H9 (cell line): ENCODE measurements at regions not wholly inside any gene's neighbourhood (a gene's known extent, or its start where the extent isn't known, plus 50 kb on each side); places are given as distances from the start of the nearest gene placed in this dataset.

ENCODE experiments used
- DNase-seq: peaks from one replicate; pipeline ENCODE4 v3.0.0-alpha.2; 2017
- H2AFZ ChIP-seq: one replicate; pipeline ENCODE4 v1.6.1; 2013; ENCODE audit warnings: mild to moderate bottlenecking, low read length, control low read depth, moderate library complexity
- H2AK5ac ChIP-seq: 2 replicates; pipeline ENCODE4 v1.6.1; 2013; ENCODE audit warnings: low read length, control low read depth, mixed read lengths; ENCODE audit not compliant: insufficient read length
- H2BK120ac ChIP-seq: one replicate; pipeline ENCODE4 v1.6.1; 2013; ENCODE audit warnings: low read depth, mild to moderate bottlenecking, low read length, control low read depth, inconsistent platforms; ENCODE audit not compliant: poor library complexity, severe bottlenecking
- H2BK12ac ChIP-seq: 2 replicates; pipeline ENCODE4 v1.6.1; 2013; ENCODE audit warnings: low read length, control low read depth, mixed read lengths, low read depth; ENCODE audit not compliant: insufficient read length
- H2BK15ac ChIP-seq: 2 replicates; pipeline ENCODE4 v1.6.1; 2013; ENCODE audit warnings: low read depth, low read length, control low read depth
- H2BK20ac ChIP-seq: one replicate; pipeline ENCODE4 v1.6.1; 2013; ENCODE audit warnings: low read depth, mild to moderate bottlenecking, low read length, control low read depth, inconsistent platforms; ENCODE audit not compliant: poor library complexity, severe bottlenecking
- H2BK5ac ChIP-seq: 2 replicates; pipeline ENCODE4 v1.6.1; 2013; ENCODE audit warnings: low read length, control low read depth, mixed read lengths; ENCODE audit not compliant: insufficient read length
- H3K14ac ChIP-seq: 2 replicates; pipeline ENCODE4 v1.6.1; 2013; ENCODE audit warnings: low read length, control low read depth; ENCODE audit not compliant: insufficient read depth
- H3K18ac ChIP-seq: 2 replicates; pipeline ENCODE4 v1.6.1; 2013; ENCODE audit warnings: low read depth, mild to moderate bottlenecking, mixed read lengths, low read length, control low read depth; ENCODE audit not compliant: insufficient read length
- H3K23ac ChIP-seq: 2 replicates; pipeline ENCODE4 v1.6.1; 2013; ENCODE audit warnings: low read length, control low read depth, mixed read lengths, low read depth; ENCODE audit not compliant: insufficient read length
- H3K23me2 ChIP-seq: 2 replicates; pipeline ENCODE4 v1.6.1; 2013; ENCODE audit warnings: low read depth, mild to moderate bottlenecking, mixed read lengths, low read length, control low read depth; ENCODE audit not compliant: insufficient read length, poor library complexity, severe bottlenecking
- H3K27ac ChIP-seq: 2 replicates; pipeline ENCODE4 v1.5.1; 2013; ENCODE audit warnings: low read length, control low read depth, mixed read lengths, low read depth; ENCODE audit not compliant: insufficient read length
- H3K27me3 ChIP-seq: 2 replicates; pipeline ENCODE4 v1.6.1; 2013; ENCODE audit warnings: low read length, control low read depth, inconsistent platforms; ENCODE audit not compliant: insufficient read depth
- H3K4ac ChIP-seq: 2 replicates; pipeline ENCODE4 v1.6.1; 2013; ENCODE audit warnings: low read depth, mild to moderate bottlenecking, control low read depth, inconsistent platforms, low read length, moderate library complexity
- H3K4me1 ChIP-seq: 2 replicates; pipeline ENCODE4 v1.6.1; 2013; ENCODE audit warnings: low read length, control low read depth, inconsistent platforms; ENCODE audit not compliant: insufficient read depth
- H3K4me2 ChIP-seq: 2 replicates; pipeline ENCODE4 v1.6.1; 2013; ENCODE audit warnings: low read length, control low read depth, mixed read lengths; ENCODE audit not compliant: insufficient read length, insufficient read depth
- H3K56ac ChIP-seq: 2 replicates; pipeline ENCODE4 v1.6.1; 2013; ENCODE audit warnings: low read depth, mild to moderate bottlenecking, mixed read lengths, low read length, control low read depth; ENCODE audit not compliant: insufficient read length
- H3K79me1 ChIP-seq: 2 replicates; pipeline ENCODE4 v1.6.1; 2013; ENCODE audit warnings: low read depth, mild to moderate bottlenecking, moderate library complexity, low read length, control low read depth, inconsistent platforms; ENCODE audit not compliant: insufficient read depth, poor library complexity, severe bottlenecking
- H3K79me2 ChIP-seq: 2 replicates; pipeline ENCODE4 v1.6.1; 2013; ENCODE audit warnings: low read length, control low read depth, inconsistent platforms; ENCODE audit not compliant: insufficient read depth
- H3K9ac ChIP-seq: 2 replicates; pipeline ENCODE4 v1.6.1; 2013; ENCODE audit warnings: low read length, control low read depth, mixed read lengths; ENCODE audit not compliant: insufficient read length; ENCODE audit errors: extremely low read depth
- H3K9me3 ChIP-seq: one replicate; pipeline ENCODE4 v1.6.1; 2013; ENCODE audit warnings: low read depth, low read length, inconsistent platforms; ENCODE audit not compliant: control insufficient read depth
- H3T11ph ChIP-seq: one replicate; pipeline ENCODE4 v1.6.1; 2013; ENCODE audit warnings: mild to moderate bottlenecking, low read length, control low read depth, inconsistent platforms
- H4K20me1 ChIP-seq: one replicate; pipeline ENCODE4 v1.6.1; 2013; ENCODE audit not compliant: control insufficient read depth, insufficient read length, insufficient read depth
- H4K5ac ChIP-seq: 2 replicates; pipeline ENCODE4 v1.6.1; 2013; ENCODE audit warnings: low read depth, mild to moderate bottlenecking, mixed read lengths, low read length, control low read depth; ENCODE audit not compliant: insufficient read length
- H4K8ac ChIP-seq: replicated peaks from 2 replicates; pipeline ENCODE4 v1.6.1; 2013; ENCODE audit warnings: low read length, control low read depth, mixed read lengths, low read depth; ENCODE audit not compliant: insufficient read length
- H4K91ac ChIP-seq: 2 replicates; pipeline ENCODE4 v1.6.1; 2013; ENCODE audit warnings: low read depth, mild to moderate bottlenecking, moderate library complexity, mixed read lengths, low read length, control low read depth; ENCODE audit not compliant: insufficient read length
- H3K27ac Mint-ChIP-seq, 3 experiments: 2 replicates in 2 of 3; 3 replicates in 1 of 3; pipeline ENCODE4 v1.8.0; 2020 to 2021; ENCODE audit warnings: mixed read lengths in 3 of 3, mild to moderate bottlenecking in 1 of 3, moderate library complexity in 1 of 3
- H3K27me3 Mint-ChIP-seq: 2 replicates; pipeline ENCODE4 v1.8.0; 2021; ENCODE audit warnings: low read depth, mild to moderate bottlenecking, moderate library complexity, mixed read lengths
- H3K36me3 Mint-ChIP-seq, 3 experiments: 2 replicates in 2 of 3; 3 replicates in 1 of 3; pipeline ENCODE4 v1.8.0; 2020 to 2021; ENCODE audit warnings: low read depth in 3 of 3, mixed read lengths in 3 of 3; ENCODE audit not compliant: insufficient read depth in 1 of 3
- H3K4me1 Mint-ChIP-seq, 2 experiments: 2 replicates each; pipeline ENCODE4 v1.8.0; 2020; ENCODE audit warnings: mixed read lengths in 2 of 2
- H3K4me3 Mint-ChIP-seq, 2 experiments: 2 replicates in 1 of 2; 3 replicates in 1 of 2; pipeline ENCODE4 v1.8.0; 2020 to 2021; ENCODE audit warnings: mild to moderate bottlenecking in 2 of 2, mixed read lengths in 2 of 2, moderate library complexity in 1 of 2
- H3K9me3 Mint-ChIP-seq, 2 experiments: 2 replicates in 1 of 2; 3 replicates in 1 of 2; pipeline ENCODE4 v1.8.0; 2020; ENCODE audit warnings: mild to moderate bottlenecking in 2 of 2, mixed read lengths in 2 of 2, moderate library complexity in 1 of 2
- WGBS: extraction: QIAGEN DNeasy Blood & Tissue Kit; methylation state at CpG from one replicate; pipeline ENCODE4 v1.1.7; 2013; ENCODE audit warnings: missing lambda C conversion rate, low lambda C conversion rate, mixed read lengths; ENCODE audit not compliant: insufficient read length; ENCODE audit errors: extremely low coverage; 5-methylcytosine and 5-hydroxymethylcytosine counted together
- TF ChIP-seq, protein P1 (sequence below): fragments of 200-600 bp; sonication (generic); conservative IDR thresholded peaks from 3 replicates; pipeline ENCODE4 v1.8.0; 2021; ENCODE audit warnings: antibody characterized with exemption, mild to moderate bottlenecking

DNA sequence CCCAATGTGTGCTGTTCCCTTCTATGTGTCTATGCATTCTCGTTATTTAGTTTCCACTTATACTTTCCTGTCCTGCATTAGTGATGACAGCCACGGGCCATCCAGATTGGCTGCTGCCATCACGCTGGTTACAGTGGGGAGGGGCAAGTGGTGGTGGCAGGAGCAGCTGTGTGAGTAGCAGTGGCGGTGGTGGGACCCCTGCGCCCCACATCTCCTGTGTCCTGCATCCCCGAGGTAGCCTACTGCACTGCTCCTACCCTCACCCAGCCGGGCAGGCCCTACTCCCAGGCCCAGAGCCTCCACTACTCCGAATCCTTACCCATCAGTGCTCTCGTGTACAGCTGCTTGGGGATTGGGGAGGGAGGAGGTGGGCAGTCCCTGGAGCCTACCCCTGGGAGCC, 798.7 kb upstream of the AGA start:
- no peak overlapping the region for H2BK12ac ChIP-seq
- no peak overlapping the region for H4K8ac ChIP-seq
- no peaks in the 10 kb centered on the region for H3K4me1 ChIP-seq
- H2AK5ac ChIP-seq, result no peak overlapping the region
- no peaks in the 10 kb centered on the region for H3K27me3 ChIP-seq
- Mint-ChIP-seq H3K27ac (no peak overlapping the region), H3K4me3 (no peak overlapping the region), H3K27me3 (no peaks in the 10 kb centered on the region), H3K36me3 (peaks cover 4 to 23% (median 5%) of the 10 kb centered on the region in 3 experiments; a peak in 6 of 7 replicates), H3K9me3 (peaks cover 24 to 28% of the 10 kb centered on the region in 2 experiments; a peak in 4 of 5 replicates), H3K4me1 (no peaks in the 10 kb centered on the region)
- DNase-seq, result no peak
- H3K9ac ChIP-seq, result no peak overlapping the region
- no peak overlapping the region for H4K5ac ChIP-seq
- no peaks in the 10 kb centered on the region for H3K79me1 ChIP-seq
- no peak overlapping the region for H3K56ac ChIP-seq
- no peak overlapping the region for H2BK20ac ChIP-seq
- H3K14ac ChIP-seq, result no peak overlapping the region
- WGBS, result no CpG with 5 or more reads among the region's 9 CpGs
- H2AFZ ChIP-seq, result no peak overlapping the region
- no peak overlapping the region for H2BK120ac ChIP-seq
- no peak overlapping the region for H2BK15ac ChIP-seq
- no peaks in the 10 kb centered on the region for H3K23me2 ChIP-seq
- H3K4ac ChIP-seq, result no peak overlapping the region
- H3K79me2 ChIP-seq, result no peaks in the 10 kb centered on the region
- no peaks in the 10 kb centered on the region for H4K20me1 ChIP-seq
- H3K23ac ChIP-seq, result no peak overlapping the region
- no peak overlapping the region for H3K4me2 ChIP-seq
- no peaks in the 10 kb centered on the region for H3K9me3 ChIP-seq
- H3K27ac ChIP-seq, result no peak overlapping the region
- H2BK5ac ChIP-seq, result no peak overlapping the region
- H3K18ac ChIP-seq, result no peak overlapping the region
- H3T11ph ChIP-seq, result no peak overlapping the region
- H4K91ac ChIP-seq, result no peak overlapping the region
- TF ChIP-seq, protein P1, sequence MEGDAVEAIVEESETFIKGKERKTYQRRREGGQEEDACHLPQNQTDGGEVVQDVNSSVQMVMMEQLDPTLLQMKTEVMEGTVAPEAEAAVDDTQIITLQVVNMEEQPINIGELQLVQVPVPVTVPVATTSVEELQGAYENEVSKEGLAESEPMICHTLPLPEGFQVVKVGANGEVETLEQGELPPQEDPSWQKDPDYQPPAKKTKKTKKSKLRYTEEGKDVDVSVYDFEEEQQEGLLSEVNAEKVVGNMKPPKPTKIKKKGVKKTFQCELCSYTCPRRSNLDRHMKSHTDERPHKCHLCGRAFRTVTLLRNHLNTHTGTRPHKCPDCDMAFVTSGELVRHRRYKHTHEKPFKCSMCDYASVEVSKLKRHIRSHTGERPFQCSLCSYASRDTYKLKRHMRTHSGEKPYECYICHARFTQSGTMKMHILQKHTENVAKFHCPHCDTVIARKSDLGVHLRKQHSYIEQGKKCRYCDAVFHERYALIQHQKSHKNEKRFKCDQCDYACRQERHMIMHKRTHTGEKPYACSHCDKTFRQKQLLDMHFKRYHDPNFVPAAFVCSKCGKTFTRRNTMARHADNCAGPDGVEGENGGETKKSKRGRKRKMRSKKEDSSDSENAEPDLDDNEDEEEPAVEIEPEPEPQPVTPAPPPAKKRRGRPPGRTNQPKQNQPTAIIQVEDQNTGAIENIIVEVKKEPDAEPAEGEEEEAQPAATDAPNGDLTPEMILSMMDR, result no peak
